Activated CD4-positive, alpha-beta T cell treated with anti-CD3 and anti-CD28 coated beads for 1 hour (primary cell): ENCODE measurements at regions not wholly inside any gene's neighbourhood (a gene's known extent, or its start where the extent isn't known, plus 50 kb on each side); places are given as distances from the start of the nearest gene placed in this dataset.
"Not testable (repeated sequence)": the region's sequence is repeated elsewhere in the genome, so short reads cannot be mapped to it uniquely, and the experiment has no call there.

Experiments
- DNase-seq: peaks from one replicate; pipeline ENCODE4 v3.0.0-alpha.2; 2020

- no peak for DNase-seq
Measured at GRCh38 chr1:14420686-14421085, 177.8 kb upstream of the KAZN start.

GRCh38 chr1:14421295-14421976 lies 177.0 kb upstream of the KAZN start:
- no peak for DNase-seq

GRCh38 chr1:14421977-14422609 lies 176.4 kb upstream of the KAZN start:
- DNase-seq, result no peak

- no peak for DNase-seq
Measured at GRCh38 chr1:14424325-14425002, 174.0 kb upstream of the KAZN start.

- no peak for DNase-seq
Measured at GRCh38 chr1:14426854-14427253, 171.6 kb upstream of the KAZN start.

- no peak for DNase-seq
Measured at GRCh38 chr1:14429577-14429976, 168.9 kb upstream of the KAZN start.

- DNase-seq, result not testable (repeated sequence)
Measured at GRCh38 chr1:14432728-14433127, 165.8 kb upstream of the KAZN start.

- DNase-seq, result no peak
Measured at GRCh38 chr1:14435368-14436023, 163.0 kb upstream of the KAZN start.

GRCh38 chr1:14437417-14437918 lies 161.0 kb upstream of the KAZN start:
- no peak for DNase-seq

- DNase-seq, result no peak
Measured at GRCh38 chr1:14438127-14438769, 160.2 kb upstream of the KAZN start.

- no peak for DNase-seq
Measured at GRCh38 chr1:14439015-14439414, 159.5 kb upstream of the KAZN start.

- DNase-seq, result no peak
Measured at GRCh38 chr1:14440166-14440565, 158.3 kb upstream of the KAZN start.

GRCh38 chr1:14440731-14441130 lies 157.8 kb upstream of the KAZN start:
- no peak for DNase-seq

GRCh38 chr1:14441302-14441741 lies 157.2 kb upstream of the KAZN start:
- DNase-seq, result no peak

GRCh38 chr1:14442669-14443068 lies 155.8 kb upstream of the KAZN start:
- DNase-seq, result no peak

GRCh38 chr1:14443164-14443787 lies 155.2 kb upstream of the KAZN start:
- DNase-seq, result no peak

- DNase-seq, result no peak
Measured at GRCh38 chr1:14451217-14451616, 147.3 kb upstream of the KAZN start.

- no peak for DNase-seq
Measured at GRCh38 chr1:14452551-14452950, 145.9 kb upstream of the KAZN start.

- DNase-seq, result no peak
Measured at GRCh38 chr1:14460173-14460572, 138.3 kb upstream of the KAZN start.

- DNase-seq, result no peak
Measured at GRCh38 chr1:14462851-14463250, 135.6 kb upstream of the KAZN start.

- DNase-seq, result no peak
Measured at GRCh38 chr1:14466006-14466405, 132.5 kb upstream of the KAZN start.

- DNase-seq, result no peak
Measured at GRCh38 chr1:14467112-14467511, 131.4 kb upstream of the KAZN start.
